ENCODE measurements at regions not wholly inside any gene's neighbourhood (a gene's known extent, or its start where the extent isn't known, plus 50 kb on each side); places are given as distances from the start of the nearest gene placed in this dataset.

DNA sequence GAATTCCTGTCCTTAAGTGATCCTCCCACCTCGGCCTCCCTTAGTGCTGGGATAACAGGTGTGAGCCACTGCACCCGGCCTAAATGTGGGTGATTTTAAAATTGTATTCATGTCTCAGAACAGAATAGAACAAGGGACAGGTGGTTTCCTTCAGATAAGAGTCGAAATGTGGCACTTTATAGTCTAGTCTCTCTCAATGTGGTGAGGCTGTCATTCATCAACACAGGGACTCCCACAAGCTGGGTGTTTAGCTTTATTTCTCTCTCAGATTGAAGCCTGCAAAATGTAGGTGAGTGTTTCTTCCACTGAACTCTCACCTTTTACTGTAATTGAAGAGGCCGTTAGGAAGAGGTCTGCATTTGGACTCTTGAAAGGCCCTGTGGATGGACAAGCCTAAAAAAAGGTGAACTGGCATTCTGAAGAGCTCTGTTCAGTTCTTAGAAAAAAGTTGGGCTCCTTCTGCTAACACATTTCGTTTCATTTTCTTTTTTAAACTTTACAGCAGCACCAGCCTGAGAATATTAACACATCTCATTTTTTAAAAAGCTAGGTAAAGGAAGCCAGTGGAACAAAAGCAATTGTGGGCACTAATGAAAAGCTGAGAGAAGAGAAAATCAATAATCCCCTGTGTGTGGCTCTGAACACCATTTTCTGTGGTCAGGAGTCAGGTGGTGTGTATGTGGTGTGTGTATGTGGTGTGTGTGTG lies 126.2 kb upstream of the SLC28A3 start:
- BruUV-seq (replicated peaks): no TSS peak
- H3K36me3 ChIP-seq (ENCODE audit: control insufficient read depth in 1 of 2, insufficient read depth in 2 of 2, low read length in 2 of 2): no peaks in the 10 kb centered on the region

More for the DNA sequence above, 126.2 kb upstream of the SLC28A3 start:
- Histone ChIP-seq H3K27ac (ENCODE audit: low read depth, low read length) (no peak overlapping the region), H3K9ac (ENCODE audit: low read length) (no peak overlapping the region), H3K9me2 (ENCODE audit: insufficient read depth) (no peaks in the 10 kb centered on the region), H3K4me2 (ENCODE audit: low read length) (no peak overlapping the region), H3K79me2 (ENCODE audit: insufficient read depth, low read length) (no peaks in the 10 kb centered on the region), H4K20me1 (ENCODE audit: insufficient read depth) (no peaks in the 10 kb centered on the region), H3K9me3 (ENCODE audit: control insufficient read depth in 1 of 2, insufficient read depth in 1 of 2, low read depth in 1 of 2, low read length in 2 of 2) (no peaks in the 10 kb centered on the region), H2AFZ (ENCODE audit: low read depth, low read length, poor library complexity, severe bottlenecking) (no peak overlapping the region), H3K4me1 (ENCODE audit: control insufficient read depth in 1 of 2, insufficient read depth in 2 of 2, low read length in 2 of 2) (no peaks in the 10 kb centered on the region), H3K4me3 (replicated peaks in 1 of 2; ENCODE audit: low read depth in 1 of 2, low read length in 2 of 2) (no peak overlapping the region), H3K27me3 (ENCODE audit: insufficient read depth, low read length) (no peaks in the 10 kb centered on the region)
- intact Hi-C loops (cut with micrococcal nuclease): no loop called here
- no peak for ATAC-seq
- no peak for TF ChIP-seq EGR1 (IDR thresholded peaks at IDR 0.05; ENCODE audit: low read depth)
- TF ChIP-seq, protein P1, sequence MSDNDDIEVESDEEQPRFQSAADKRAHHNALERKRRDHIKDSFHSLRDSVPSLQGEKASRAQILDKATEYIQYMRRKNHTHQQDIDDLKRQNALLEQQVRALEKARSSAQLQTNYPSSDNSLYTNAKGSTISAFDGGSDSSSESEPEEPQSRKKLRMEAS (IDR thresholded peaks at IDR 0.05): no peak
- no peak for TF ChIP-seq SRF (IDR thresholded peaks at IDR 0.05; ENCODE audit: low read depth)
- TF ChIP-seq ZNF274 (IDR thresholded peaks at IDR 0.05; ENCODE audit: low read depth, low read length): no peak
- no peak for TF ChIP-seq ELF1 (IDR thresholded peaks at IDR 0.05; ENCODE audit: borderline replicate concordance, low read depth)
- no peak for TF ChIP-seq SP1 (IDR thresholded peaks at IDR 0.05; ENCODE audit: low read depth)
- no peak for TF ChIP-seq EZH2 (IDR thresholded peaks at IDR 0.05)
- TF ChIP-seq, protein P2, sequence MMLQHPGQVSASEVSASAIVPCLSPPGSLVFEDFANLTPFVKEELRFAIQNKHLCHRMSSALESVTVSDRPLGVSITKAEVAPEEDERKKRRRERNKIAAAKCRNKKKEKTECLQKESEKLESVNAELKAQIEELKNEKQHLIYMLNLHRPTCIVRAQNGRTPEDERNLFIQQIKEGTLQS (IDR thresholded peaks at IDR 0.05): no peak
- no peak for TF ChIP-seq SIN3A (IDR thresholded peaks at IDR 0.05; ENCODE audit: low read depth)
- TF ChIP-seq EZH2phosphoT487 (IDR thresholded peaks at IDR 0.05; ENCODE audit: borderline replicate concordance): no peak
- TF ChIP-seq CEBPB (IDR thresholded peaks at IDR 0.05; ENCODE audit: low read depth): no peak
- TF ChIP-seq CBX3 (IDR thresholded peaks at IDR 0.05; ENCODE audit: low read depth): no peak
- no peak for TF ChIP-seq POLR2A (IDR thresholded peaks at IDR 0.05; ENCODE audit: borderline replicate concordance, extremely low read depth, insufficient read depth, insufficient read length)
- TF ChIP-seq, protein P3, sequence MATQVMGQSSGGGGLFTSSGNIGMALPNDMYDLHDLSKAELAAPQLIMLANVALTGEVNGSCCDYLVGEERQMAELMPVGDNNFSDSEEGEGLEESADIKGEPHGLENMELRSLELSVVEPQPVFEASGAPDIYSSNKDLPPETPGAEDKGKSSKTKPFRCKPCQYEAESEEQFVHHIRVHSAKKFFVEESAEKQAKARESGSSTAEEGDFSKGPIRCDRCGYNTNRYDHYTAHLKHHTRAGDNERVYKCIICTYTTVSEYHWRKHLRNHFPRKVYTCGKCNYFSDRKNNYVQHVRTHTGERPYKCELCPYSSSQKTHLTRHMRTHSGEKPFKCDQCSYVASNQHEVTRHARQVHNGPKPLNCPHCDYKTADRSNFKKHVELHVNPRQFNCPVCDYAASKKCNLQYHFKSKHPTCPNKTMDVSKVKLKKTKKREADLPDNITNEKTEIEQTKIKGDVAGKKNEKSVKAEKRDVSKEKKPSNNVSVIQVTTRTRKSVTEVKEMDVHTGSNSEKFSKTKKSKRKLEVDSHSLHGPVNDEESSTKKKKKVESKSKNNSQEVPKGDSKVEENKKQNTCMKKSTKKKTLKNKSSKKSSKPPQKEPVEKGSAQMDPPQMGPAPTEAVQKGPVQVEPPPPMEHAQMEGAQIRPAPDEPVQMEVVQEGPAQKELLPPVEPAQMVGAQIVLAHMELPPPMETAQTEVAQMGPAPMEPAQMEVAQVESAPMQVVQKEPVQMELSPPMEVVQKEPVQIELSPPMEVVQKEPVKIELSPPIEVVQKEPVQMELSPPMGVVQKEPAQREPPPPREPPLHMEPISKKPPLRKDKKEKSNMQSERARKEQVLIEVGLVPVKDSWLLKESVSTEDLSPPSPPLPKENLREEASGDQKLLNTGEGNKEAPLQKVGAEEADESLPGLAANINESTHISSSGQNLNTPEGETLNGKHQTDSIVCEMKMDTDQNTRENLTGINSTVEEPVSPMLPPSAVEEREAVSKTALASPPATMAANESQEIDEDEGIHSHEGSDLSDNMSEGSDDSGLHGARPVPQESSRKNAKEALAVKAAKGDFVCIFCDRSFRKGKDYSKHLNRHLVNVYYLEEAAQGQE (IDR thresholded peaks at IDR 0.05; ENCODE audit: low read depth): no peak
- TF ChIP-seq FOSL1 (IDR thresholded peaks at IDR 0.05; ENCODE audit: low read depth): no peak
- no peak for TF ChIP-seq YY1 (IDR thresholded peaks at IDR 0.05; ENCODE audit: extremely low read depth, insufficient replicate concordance, low read depth, low read length)
- ChIA-PET POLR2A (no interaction called here), CTCF (no interaction called here), RAD21 (ENCODE audit: low non-redundant PET in 1 of 2, low total read pairs in 2 of 2, uncharacterized antibody in 2 of 2, unreplicated experiment in 2 of 2) (no interaction called here)
- no peak for DNase-seq (ENCODE audit: low read depth, low spot score)

Measured in HCT116 (cell line).